Smooth muscle cell (in vitro differentiated cells): ENCODE measurements at regions not wholly inside any gene's neighbourhood (a gene's known extent, or its start where the extent isn't known, plus 50 kb on each side); places are given as distances from the start of the nearest gene placed in this dataset.
A peak's percentile ranks its signal among the peaks of the same experiment; 100 is the strongest.

Source experiments
- DNase-seq: peaks from one replicate; lab custom pipeline; 2025; ENCODE audit not compliant: unreplicated experiment; lab: John Stamatoyannopoulos, UW
- H2AFZ ChIP-seq: fragments of 200-600 bp; sonication (generic); 2 replicates; pipeline ENCODE4 v1.6.0; 2016; ENCODE audit warnings: antibody characterized with exemption, low read depth, mild to moderate bottlenecking
- H3F3A ChIP-seq: fragments of 200-600 bp; sonication (generic); 2 replicates; pipeline ENCODE4 v1.6.0; 2017; ENCODE audit warnings: antibody characterized with exemption, low read depth
- H3K27ac ChIP-seq: fragments of 200-600 bp; sonication (generic); 2 replicates; pipeline ENCODE4 v1.5.1; 2016; ENCODE audit warnings: low read depth, mild to moderate bottlenecking
- H3K27me3 ChIP-seq: fragments of 200-600 bp; sonication (generic); 2 replicates; pipeline ENCODE4 v1.6.1; 2016; ENCODE audit warnings: low read depth, mild to moderate bottlenecking
- H3K36me3 ChIP-seq: fragments of 200-600 bp; sonication (generic); 2 replicates; pipeline ENCODE4 v1.5.1; 2016; ENCODE audit warnings: low read depth
- H3K4me1 ChIP-seq: fragments of 200-600 bp; sonication (generic); 2 replicates; pipeline ENCODE4 v1.5.1; 2016; ENCODE audit warnings: low read depth
- H3K4me2 ChIP-seq: fragments of 200-600 bp; sonication (generic); 2 replicates; pipeline ENCODE4 v1.6.0; 2016; ENCODE audit warnings: mild to moderate bottlenecking
- H3K4me3 ChIP-seq: fragments of 200-600 bp; sonication (generic); 2 replicates; pipeline ENCODE4 v1.5.1; 2016; ENCODE audit warnings: mild to moderate bottlenecking
- H3K79me2 ChIP-seq: fragments of 200-600 bp; sonication (generic); 2 replicates; pipeline ENCODE4 v1.6.0; 2016; ENCODE audit warnings: low read depth, mild to moderate bottlenecking
- H3K9ac ChIP-seq: fragments of 200-600 bp; sonication (generic); 2 replicates; pipeline ENCODE4 v1.6.0; 2016; ENCODE audit warnings: low read depth
- H3K9me3 ChIP-seq: fragments of 200-600 bp; sonication (generic); replicated peaks from 2 replicates; pipeline ENCODE4 v1.5.1; 2016; ENCODE audit warnings: low read depth
- H4K20me1 ChIP-seq: fragments of 200-600 bp; sonication (generic); 2 replicates; pipeline ENCODE4 v1.6.0; 2016; ENCODE audit warnings: low read depth
- WGBS: methylation state at CpG from one replicate; pipeline ENCODE4 v1.1.7; 2016; ENCODE audit warnings: low lambda C conversion rate; 5-methylcytosine and 5-hydroxymethylcytosine counted together
- TF ChIP-seq, protein P1 (sequence below): fragments of 200-600 bp; sonication (generic); IDR thresholded peaks from 2 replicates; pipeline ENCODE4 v1.5.1; 2017; ENCODE audit warnings: borderline replicate concordance, mild to moderate bottlenecking, antibody characterized with exemption; ENCODE audit not compliant: insufficient read depth, poor library complexity, severe bottlenecking

DNA sequence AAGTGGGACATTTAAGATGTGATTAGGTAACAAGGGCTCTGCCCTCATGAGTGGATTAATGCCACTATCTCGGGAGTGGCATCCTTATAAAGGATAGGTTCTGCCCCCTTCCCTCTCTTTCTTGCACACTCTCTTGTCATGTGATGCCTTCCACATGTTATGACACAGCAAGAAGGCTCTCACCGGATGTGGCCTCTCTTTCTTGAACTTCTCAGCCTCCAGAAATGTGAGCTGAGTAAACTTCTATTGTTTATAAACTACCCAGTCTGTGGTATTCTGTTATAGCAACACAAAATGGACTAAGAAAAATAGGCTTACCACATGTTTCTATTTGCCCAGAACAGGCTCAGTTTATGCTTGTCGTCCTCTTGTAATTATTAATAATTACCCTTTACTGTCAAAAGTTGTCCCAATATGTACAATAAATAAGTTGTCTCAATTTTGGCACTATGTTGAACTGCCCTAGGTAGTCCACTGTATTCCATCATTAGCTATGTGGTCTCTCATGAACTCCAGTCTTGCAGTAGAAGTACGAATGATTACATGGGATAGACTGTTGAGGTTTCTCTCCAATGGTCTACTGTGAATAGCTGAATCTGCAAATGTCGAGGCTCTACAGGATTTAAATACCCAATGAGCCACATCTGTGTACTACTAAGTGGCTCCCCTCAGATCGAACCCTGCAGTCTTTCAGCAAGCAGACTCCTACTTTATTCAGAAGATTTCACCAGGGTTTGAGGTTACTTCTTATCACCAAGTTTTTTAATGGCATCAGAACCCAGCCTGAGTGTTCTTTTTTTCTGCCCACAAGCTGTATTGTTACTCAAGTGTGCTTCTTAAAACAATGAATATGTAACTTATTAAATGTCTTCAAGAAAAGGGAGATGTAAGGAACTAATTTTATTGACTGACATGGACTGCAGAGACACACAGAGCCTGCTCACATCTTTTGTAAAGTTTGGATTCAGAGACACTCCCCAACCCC, 102.0 kb upstream of the LEF1 start:
- Histone ChIP-seq H3K4me1 (no peaks in the 10 kb centered on the region), H3F3A (no peaks in the 10 kb centered on the region), H3K79me2 (no peaks in the 10 kb centered on the region), H3K27ac (peak overlapping the region; percentile 74), H3K36me3 (no peaks in the 10 kb centered on the region), H3K9me3 (no peaks in the 10 kb centered on the region), H2AFZ (no peak overlapping the region), H3K4me3 (no peak overlapping the region), H3K9ac (peak overlapping the region; percentile 34), H4K20me1 (no peaks in the 10 kb centered on the region), H3K27me3 (no peaks in the 10 kb centered on the region), H3K4me2 (peak overlapping the region; percentile 28)
- TF ChIP-seq, protein P1, sequence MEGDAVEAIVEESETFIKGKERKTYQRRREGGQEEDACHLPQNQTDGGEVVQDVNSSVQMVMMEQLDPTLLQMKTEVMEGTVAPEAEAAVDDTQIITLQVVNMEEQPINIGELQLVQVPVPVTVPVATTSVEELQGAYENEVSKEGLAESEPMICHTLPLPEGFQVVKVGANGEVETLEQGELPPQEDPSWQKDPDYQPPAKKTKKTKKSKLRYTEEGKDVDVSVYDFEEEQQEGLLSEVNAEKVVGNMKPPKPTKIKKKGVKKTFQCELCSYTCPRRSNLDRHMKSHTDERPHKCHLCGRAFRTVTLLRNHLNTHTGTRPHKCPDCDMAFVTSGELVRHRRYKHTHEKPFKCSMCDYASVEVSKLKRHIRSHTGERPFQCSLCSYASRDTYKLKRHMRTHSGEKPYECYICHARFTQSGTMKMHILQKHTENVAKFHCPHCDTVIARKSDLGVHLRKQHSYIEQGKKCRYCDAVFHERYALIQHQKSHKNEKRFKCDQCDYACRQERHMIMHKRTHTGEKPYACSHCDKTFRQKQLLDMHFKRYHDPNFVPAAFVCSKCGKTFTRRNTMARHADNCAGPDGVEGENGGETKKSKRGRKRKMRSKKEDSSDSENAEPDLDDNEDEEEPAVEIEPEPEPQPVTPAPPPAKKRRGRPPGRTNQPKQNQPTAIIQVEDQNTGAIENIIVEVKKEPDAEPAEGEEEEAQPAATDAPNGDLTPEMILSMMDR: no peak
- 59% methylated on average over 6 of the region's 6 CpGs for WGBS
- no peak for DNase-seq

DNA sequence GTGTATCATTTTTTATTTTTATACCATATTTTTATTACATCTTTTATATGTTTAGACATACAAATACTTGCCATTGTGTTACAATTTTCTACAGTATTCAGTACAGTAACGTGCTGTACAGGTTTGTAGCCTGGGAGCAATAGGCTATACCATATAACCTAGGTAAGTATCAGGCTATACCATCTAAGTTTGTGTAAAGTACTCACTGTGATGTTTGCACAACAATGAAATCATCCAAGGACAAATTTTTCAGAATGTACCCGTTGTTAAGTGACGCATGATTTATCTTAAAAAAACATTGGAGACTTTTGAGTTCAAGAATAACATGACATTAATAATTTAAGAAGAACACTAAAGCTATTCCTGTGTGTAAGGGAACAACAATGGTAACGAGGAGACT, 96.0 kb upstream of the LEF1 start:
- H3K36me3 ChIP-seq: no peaks in the 10 kb centered on the region
- H3K79me2 ChIP-seq: no peaks in the 10 kb centered on the region
- H3K4me3 ChIP-seq: no peak overlapping the region
- no peak for DNase-seq
- H4K20me1 ChIP-seq: no peaks in the 10 kb centered on the region
- TF ChIP-seq, protein P1: no peak
- H3K4me1 ChIP-seq: no peaks in the 10 kb centered on the region
- no peak overlapping the region for H3K9ac ChIP-seq
- no peaks in the 10 kb centered on the region for H3K9me3 ChIP-seq
- H3K27ac ChIP-seq: no peak overlapping the region
- no peaks in the 10 kb centered on the region for H3K27me3 ChIP-seq
- H3F3A ChIP-seq: no peaks in the 10 kb centered on the region
- H2AFZ ChIP-seq: no peak overlapping the region
- 97% methylated on average over 4 of the region's 4 CpGs for WGBS
- no peak overlapping the region for H3K4me2 ChIP-seq

DNA sequence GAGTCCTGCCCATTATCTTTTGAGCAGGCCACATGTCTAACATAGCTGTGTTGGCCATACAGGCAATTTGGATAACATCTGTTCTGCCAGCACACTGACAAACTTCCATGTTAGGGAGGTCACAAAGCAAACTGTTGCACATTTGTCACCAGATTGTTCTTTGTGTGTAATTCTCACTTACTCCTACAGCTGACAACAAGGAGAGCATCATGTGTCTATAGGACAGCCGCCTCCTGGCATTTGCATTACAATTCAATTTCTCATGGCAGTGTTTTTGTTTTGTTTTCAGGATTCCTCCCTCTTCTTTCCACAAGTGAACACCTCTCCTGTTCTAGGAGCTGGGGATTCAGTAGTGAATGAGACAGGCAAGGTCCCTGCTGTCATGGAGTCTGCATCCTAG, 94.3 kb upstream of the LEF1 start:
- peak overlapping the region; percentile 21 for H2AFZ ChIP-seq
- H3K4me3 ChIP-seq: no peak overlapping the region
- 95% methylated on average over 1 of the region's 1 CpG for WGBS
- H3K9ac ChIP-seq: no peak overlapping the region
- H3K4me1 ChIP-seq: no peaks in the 10 kb centered on the region
- H3K27ac ChIP-seq: no peak overlapping the region
- no peaks in the 10 kb centered on the region for H3K79me2 ChIP-seq
- no peak overlapping the region for H3K4me2 ChIP-seq
- no peaks in the 10 kb centered on the region for H3F3A ChIP-seq
- TF ChIP-seq, protein P1: no peak
- H3K36me3 ChIP-seq: no peaks in the 10 kb centered on the region
- H3K27me3 ChIP-seq: no peaks in the 10 kb centered on the region
- DNase-seq: no peak
- no peaks in the 10 kb centered on the region for H4K20me1 ChIP-seq
- no peaks in the 10 kb centered on the region for H3K9me3 ChIP-seq
